SK-N-SH (cell line): ENCODE measurements at regions not wholly inside any gene's neighbourhood (a gene's known extent, or its start where the extent isn't known, plus 50 kb on each side); places are given as distances from the start of the nearest gene placed in this dataset.

ENCODE experiments used
- CTCF ChIA-PET: fragments of 300-600, 350-600 bp; formaldehyde crosslinking; extraction: SDS; loops from one replicate; lab custom pipeline; 2021; lab: Yijun Ruan, JAX
- POLR2A ChIA-PET: fragments of 350-600 bp; sonication (Branson Sonifier 250); formaldehyde crosslinking; extraction: SDS; loops from one replicate; lab custom pipeline; 2020; ENCODE audit warnings: antibody characterized with exemption, inconsistent platforms; lab: Yijun Ruan, JAX
- DNase-seq: peaks from one replicate; pipeline ENCODE4 v3.0.0; 2012
- H2AFZ ChIP-seq: fragments of 200-600 bp; sonication (generic); 2 replicates; pipeline ENCODE4 v1.8.1; 2016; ENCODE audit warnings: antibody characterized with exemption, mild to moderate bottlenecking, low read depth
- H3F3A ChIP-seq: fragments of 200-600 bp; sonication (generic); replicated peaks from 2 replicates; pipeline ENCODE3; 2016; ENCODE audit warnings: antibody characterized with exemption, mild to moderate bottlenecking; ENCODE audit not compliant: insufficient read depth
- H3K27ac ChIP-seq, 2 experiments: fragments of 200-500 bp in 1 of 2; fragments of 200-600 bp in 1 of 2; sonication (Bioruptor generic) in 1 of 2; sonication (generic), shearing (Covaris generic) in 1 of 2; 2 replicates each; pipeline versions ENCODE4 v1.5.1 to v1.6.1; 2014 to 2016; ENCODE audit warnings: low read depth in 2 of 2, inconsistent platforms in 1 of 2, low read length in 1 of 2, mild to moderate bottlenecking in 1 of 2, mixed read lengths in 1 of 2
- H3K27me3 ChIP-seq: fragments of 200-600 bp; sonication (generic), shearing (Covaris generic); 2 replicates; pipeline ENCODE4 v1.6.1; 2016; ENCODE audit warnings: mixed run types; ENCODE audit not compliant: insufficient read depth
- H3K36me3 ChIP-seq, 2 experiments: fragments of 200-500 bp in 1 of 2; fragments of 200-600 bp in 1 of 2; sonication (Bioruptor generic) in 1 of 2; sonication (generic) in 1 of 2; replicated peaks in 1 of 2; 2 replicates each; pipeline versions ENCODE3 to v1.5.1; 2014 to 2016; ENCODE audit warnings: low read length in 1 of 2, mild to moderate bottlenecking in 1 of 2; ENCODE audit not compliant: insufficient read depth in 2 of 2, control insufficient read depth in 1 of 2
- H3K4me1 ChIP-seq, 2 experiments: fragments of 200-500 bp in 1 of 2; fragments of 200-600 bp in 1 of 2; sonication (Bioruptor generic) in 1 of 2; sonication (generic), shearing (Covaris generic) in 1 of 2; 2 replicates each; pipeline versions ENCODE4 v1.5.1 to v1.6.1; 2014 to 2016; ENCODE audit warnings: low read depth in 1 of 2, low read length in 1 of 2, mixed run types in 1 of 2; ENCODE audit not compliant: insufficient read depth in 2 of 2, control insufficient read depth in 1 of 2
- H3K4me2 ChIP-seq: fragments of 200-600 bp; sonication (generic), shearing (Covaris generic); 2 replicates; pipeline ENCODE4 v1.6.1; 2017; ENCODE audit warnings: mixed run types
- H3K4me3 ChIP-seq, 2 experiments: fragments of 200-500 bp in 1 of 2; fragments of 200-600 bp in 1 of 2; sonication (Bioruptor generic) in 1 of 2; sonication (generic), shearing (Covaris generic) in 1 of 2; 2 replicates each; pipeline versions ENCODE4 v1.5.1 to v1.8.1; 2014 to 2016; ENCODE audit warnings: low read depth in 2 of 2, inconsistent platforms in 1 of 2, low read length in 1 of 2, mild to moderate bottlenecking in 1 of 2, mixed read lengths in 1 of 2, moderate library complexity in 1 of 2
- H3K79me2 ChIP-seq: fragments of 200-600 bp; sonication (generic); 2 replicates; pipeline ENCODE4 v1.8.1; 2017; ENCODE audit warnings: mild to moderate bottlenecking; ENCODE audit not compliant: insufficient read depth
- H3K9ac ChIP-seq: fragments of 200-600 bp; sonication (generic); 2 replicates; pipeline ENCODE4 v1.6.1; 2017; ENCODE audit warnings: mixed run types
- H3K9me2 ChIP-seq: fragments of 200-600 bp; sonication (generic); 2 replicates; pipeline ENCODE4 v1.6.1; 2017; ENCODE audit warnings: mixed run types
- H3K9me3 ChIP-seq: fragments of 200-600 bp; sonication (generic); 2 replicates; pipeline ENCODE4 v1.6.1; 2017; ENCODE audit warnings: mixed run types, mild to moderate bottlenecking, moderate library complexity
- H4K20me1 ChIP-seq: fragments of 200-600 bp; sonication (generic); 2 replicates; pipeline ENCODE4 v1.6.1; 2017; ENCODE audit warnings: mild to moderate bottlenecking, mixed run types; ENCODE audit not compliant: insufficient read depth
- CHD2 ChIP-seq: fragments of 150-350 bp; IDR thresholded peaks from 2 replicates; pipeline ENCODE4 v1.6.1; 2018; ENCODE audit warnings: low read length; ENCODE audit not compliant: partially characterized antibody
- EP300 ChIP-seq, 2 experiments: IDR thresholded peaks; 2 replicates each; pipeline versions ENCODE4 v1.4.0 to v1.6.1; 2012; ENCODE audit warnings: borderline replicate concordance in 1 of 2, low read depth in 1 of 2, low read length in 1 of 2
- EZH2phosphoT487 ChIP-seq: fragments of 200-600 bp; sonication (generic); IDR thresholded peaks from 2 replicates; pipeline ENCODE4 v1.6.1; 2017; ENCODE audit warnings: low read depth, mixed run types, mild to moderate bottlenecking, antibody characterized with exemption, moderate library complexity, borderline replicate concordance
- FOXM1 ChIP-seq: IDR thresholded peaks from 2 replicates; pipeline ENCODE4 v1.4.0; 2012; ENCODE audit warnings: low read depth, mild to moderate bottlenecking
- GABPA ChIP-seq: IDR thresholded peaks from 2 replicates; pipeline ENCODE4 v1.4.0; 2012; ENCODE audit warnings: low read depth, mild to moderate bottlenecking
- JUND ChIP-seq: IDR thresholded peaks from 2 replicates; pipeline ENCODE4 v1.4.0; 2012
- POLR2AphosphoS5 ChIP-seq: IDR thresholded peaks from 2 replicates; pipeline ENCODE4 v1.6.1; 2012; ENCODE audit warnings: low read depth, low read length
- RAD21 ChIP-seq: IDR thresholded peaks from 2 replicates; pipeline ENCODE4 v1.6.1; 2012; ENCODE audit warnings: mild to moderate bottlenecking, low read length
- RCOR1 ChIP-seq: fragments of 150-350 bp; IDR thresholded peaks from 2 replicates; pipeline ENCODE4 v1.6.1; 2017; ENCODE audit warnings: antibody characterized with exemption, low read length
- TAF1 ChIP-seq: IDR thresholded peaks from 2 replicates; pipeline ENCODE4 v1.6.1; 2012; ENCODE audit warnings: low read depth, mild to moderate bottlenecking, low read length, moderate library complexity, borderline replicate concordance
- TCF12 ChIP-seq: IDR thresholded peaks from 2 replicates; pipeline ENCODE4 v1.4.0; 2012
- TEAD4 ChIP-seq: IDR thresholded peaks from 2 replicates; pipeline ENCODE4 v1.4.0; 2012; ENCODE audit warnings: mild to moderate bottlenecking, borderline replicate concordance; ENCODE audit not compliant: insufficient read depth
- YY1 ChIP-seq: IDR thresholded peaks from 2 replicates; pipeline ENCODE4 v1.4.0; 2012; ENCODE audit warnings: low read depth, mild to moderate bottlenecking
- WGBS: methylation state at CpG from one replicate; pipeline ENCODE4 v1.1.6; 2017; ENCODE audit warnings: low lambda C conversion rate; 5-methylcytosine and 5-hydroxymethylcytosine counted together
- TF ChIP-seq, protein P1 (sequence below): fragments of 200-600 bp; sonication (generic); IDR thresholded peaks from 2 replicates; pipeline ENCODE4 v1.6.1; 2017; ENCODE audit warnings: antibody characterized with exemption, mild to moderate bottlenecking, moderate library complexity
- TF ChIP-seq, protein P2 (sequence below): IDR thresholded peaks from 2 replicates; pipeline ENCODE4; 2012
- TF ChIP-seq, protein P3 (sequence below): fragments of 150-350 bp; IDR thresholded peaks from 2 replicates; pipeline ENCODE4 v1.6.1; 2017; ENCODE audit warnings: antibody characterized with exemption, low read length, low read depth, borderline replicate concordance
- TF ChIP-seq, protein P4 (sequence below): IDR thresholded peaks from 2 replicates; pipeline ENCODE4 v1.6.1; 2012; ENCODE audit warnings: mild to moderate bottlenecking, low read depth, low read length, moderate library complexity
- TF ChIP-seq, protein P5 (sequence below): IDR thresholded peaks from 2 replicates; pipeline ENCODE4 v1.4.0; 2012; ENCODE audit warnings: low read depth, borderline replicate concordance

DNA sequence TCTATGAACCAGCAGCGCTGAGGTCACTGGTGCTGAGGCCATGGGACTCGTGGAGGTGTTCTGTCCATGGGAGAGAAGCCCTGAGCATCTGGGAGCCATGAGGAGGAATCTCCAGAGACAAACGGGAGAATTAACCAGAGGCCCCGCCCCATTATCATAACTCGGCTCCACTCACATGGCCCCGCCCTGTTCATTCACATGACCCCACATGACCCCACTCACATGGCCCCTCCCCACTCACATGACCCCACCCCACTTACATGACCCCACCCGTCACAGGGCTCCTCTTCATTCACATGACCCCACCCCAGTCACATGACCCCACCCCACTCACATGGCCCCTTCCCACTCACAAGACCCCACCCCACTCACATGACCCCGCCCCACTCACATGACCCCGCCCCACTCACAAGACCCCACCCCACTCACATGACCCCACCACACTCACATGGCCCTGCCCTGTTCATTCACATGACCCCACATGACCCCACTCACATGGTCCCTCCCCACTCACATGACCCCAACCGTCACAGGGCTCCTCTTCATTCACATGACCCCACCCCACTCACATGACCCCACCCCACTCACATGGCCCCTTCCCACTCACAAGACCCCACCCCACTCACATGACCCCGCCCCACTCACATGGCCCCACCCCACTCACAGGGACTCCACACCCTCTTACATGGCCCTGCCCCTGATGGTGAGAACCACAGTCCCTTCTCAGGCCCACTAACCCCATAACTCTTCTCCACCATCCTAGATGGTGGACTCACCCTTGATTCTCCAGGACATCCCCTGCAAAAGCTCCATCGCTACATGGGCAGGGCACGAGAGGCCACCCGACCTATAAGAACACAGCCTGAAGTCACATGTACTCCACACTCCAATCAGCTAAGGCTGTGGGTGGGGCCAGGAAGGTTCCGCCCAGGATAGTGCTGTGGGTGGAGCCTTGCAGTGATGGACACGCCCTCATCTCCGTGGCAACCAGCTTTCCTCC is 151.1 kb upstream of the SFSWAP start:
- Histone ChIP-seq H2AFZ (no peak overlapping the region), H3K4me1 (peaks cover 0 to 21% of the 10 kb centered on the region in 2 experiments; a peak in 1 of 4 replicates), H3K79me2 (no peaks in the 10 kb centered on the region), H3K9me3 (no peaks in the 10 kb centered on the region), H3K9ac (no peak overlapping the region), H3K4me2 (no peak overlapping the region), H3K4me3 (no peak overlapping the region), H3K27me3 (no peaks in the 10 kb centered on the region), H3K9me2 (no peaks in the 10 kb centered on the region), H3F3A (no peaks in the 10 kb centered on the region), H4K20me1 (no peaks in the 10 kb centered on the region), H3K36me3 (no peaks in the 10 kb centered on the region), H3K27ac (no peak overlapping the region)
- ChIA-PET POLR2A (no interaction called here), CTCF (no interaction called here)
- DNase-seq: no peak
- 57% methylated on average over 14 of the region's 17 CpGs for WGBS
- TF ChIP-seq YY1 (no peak), TAF1 (no peak), EP300 (IDR thresholded peaks at IDR 0.05; ENCODE audit: borderline replicate concordance in 1 of 2, low read depth in 1 of 2, low read length in 1 of 2) (no peak), TEAD4 (no peak), RCOR1 (no peak), FOXM1 (no peak), CHD2 (no peak), RAD21 (no peak), POLR2AphosphoS5 (no peak)
- TF ChIP-seq, protein P1, sequence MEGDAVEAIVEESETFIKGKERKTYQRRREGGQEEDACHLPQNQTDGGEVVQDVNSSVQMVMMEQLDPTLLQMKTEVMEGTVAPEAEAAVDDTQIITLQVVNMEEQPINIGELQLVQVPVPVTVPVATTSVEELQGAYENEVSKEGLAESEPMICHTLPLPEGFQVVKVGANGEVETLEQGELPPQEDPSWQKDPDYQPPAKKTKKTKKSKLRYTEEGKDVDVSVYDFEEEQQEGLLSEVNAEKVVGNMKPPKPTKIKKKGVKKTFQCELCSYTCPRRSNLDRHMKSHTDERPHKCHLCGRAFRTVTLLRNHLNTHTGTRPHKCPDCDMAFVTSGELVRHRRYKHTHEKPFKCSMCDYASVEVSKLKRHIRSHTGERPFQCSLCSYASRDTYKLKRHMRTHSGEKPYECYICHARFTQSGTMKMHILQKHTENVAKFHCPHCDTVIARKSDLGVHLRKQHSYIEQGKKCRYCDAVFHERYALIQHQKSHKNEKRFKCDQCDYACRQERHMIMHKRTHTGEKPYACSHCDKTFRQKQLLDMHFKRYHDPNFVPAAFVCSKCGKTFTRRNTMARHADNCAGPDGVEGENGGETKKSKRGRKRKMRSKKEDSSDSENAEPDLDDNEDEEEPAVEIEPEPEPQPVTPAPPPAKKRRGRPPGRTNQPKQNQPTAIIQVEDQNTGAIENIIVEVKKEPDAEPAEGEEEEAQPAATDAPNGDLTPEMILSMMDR: no peak
- TF ChIP-seq, protein P2, sequence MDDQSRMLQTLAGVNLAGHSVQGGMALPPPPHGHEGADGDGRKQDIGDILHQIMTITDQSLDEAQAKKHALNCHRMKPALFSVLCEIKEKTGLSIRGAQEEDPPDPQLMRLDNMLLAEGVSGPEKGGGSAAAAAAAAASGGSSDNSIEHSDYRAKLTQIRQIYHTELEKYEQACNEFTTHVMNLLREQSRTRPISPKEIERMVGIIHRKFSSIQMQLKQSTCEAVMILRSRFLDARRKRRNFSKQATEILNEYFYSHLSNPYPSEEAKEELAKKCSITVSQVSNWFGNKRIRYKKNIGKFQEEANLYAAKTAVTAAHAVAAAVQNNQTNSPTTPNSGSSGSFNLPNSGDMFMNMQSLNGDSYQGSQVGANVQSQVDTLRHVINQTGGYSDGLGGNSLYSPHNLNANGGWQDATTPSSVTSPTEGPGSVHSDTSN: no peak
- TF ChIP-seq, protein P3, sequence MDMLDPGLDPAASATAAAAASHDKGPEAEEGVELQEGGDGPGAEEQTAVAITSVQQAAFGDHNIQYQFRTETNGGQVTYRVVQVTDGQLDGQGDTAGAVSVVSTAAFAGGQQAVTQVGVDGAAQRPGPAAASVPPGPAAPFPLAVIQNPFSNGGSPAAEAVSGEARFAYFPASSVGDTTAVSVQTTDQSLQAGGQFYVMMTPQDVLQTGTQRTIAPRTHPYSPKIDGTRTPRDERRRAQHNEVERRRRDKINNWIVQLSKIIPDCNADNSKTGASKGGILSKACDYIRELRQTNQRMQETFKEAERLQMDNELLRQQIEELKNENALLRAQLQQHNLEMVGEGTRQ: no peak

DNA sequence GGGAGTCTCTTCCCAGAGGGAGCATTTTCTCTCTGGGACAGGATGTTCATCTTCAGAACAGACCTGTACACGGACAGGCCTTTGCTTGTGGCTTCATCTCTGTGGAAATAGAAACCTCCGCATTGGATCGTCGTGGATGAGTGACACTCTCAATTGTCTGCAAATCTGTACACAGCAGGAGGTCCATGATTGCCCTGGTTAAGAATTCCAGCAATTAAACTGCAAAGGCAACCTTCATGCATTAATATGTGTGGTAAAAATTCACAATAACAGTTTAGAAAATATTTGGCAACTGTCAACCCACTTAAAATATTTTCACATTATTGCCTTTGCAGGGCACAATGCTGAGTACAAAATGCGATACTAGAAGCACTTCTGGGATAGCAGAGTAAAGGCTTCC is 149.8 kb upstream of the SFSWAP start:
- Histone ChIP-seq H3K9me2 (no peaks in the 10 kb centered on the region), H3K4me1 (peaks cover 0 to 8% of the 10 kb centered on the region in 2 experiments; a peak in 1 of 4 replicates), H3K9ac (no peak overlapping the region), H2AFZ (no peak overlapping the region), H4K20me1 (no peaks in the 10 kb centered on the region), H3K27ac (no peak overlapping the region), H3F3A (no peaks in the 10 kb centered on the region), H3K4me2 (no peak overlapping the region), H3K27me3 (no peaks in the 10 kb centered on the region), H3K9me3 (no peaks in the 10 kb centered on the region), H3K36me3 (no peaks in the 10 kb centered on the region), H3K4me3 (no peak overlapping the region), H3K79me2 (no peaks in the 10 kb centered on the region)
- 69% methylated on average over 5 of the region's 5 CpGs for WGBS
- POLR2A ChIA-PET: no interaction called here
- CTCF ChIA-PET: interaction anchor here (0.7 kb wide), 1 partner anchor 193 kb away, joined by 3 read pairs; no protein-coding TSS in a partner anchor
- DNase-seq: no peak
- TF ChIP-seq YY1 (no peak), JUND (no peak), EZH2phosphoT487 (no peak), GABPA (no peak), TCF12 (no peak)
- TF ChIP-seq, protein P4, sequence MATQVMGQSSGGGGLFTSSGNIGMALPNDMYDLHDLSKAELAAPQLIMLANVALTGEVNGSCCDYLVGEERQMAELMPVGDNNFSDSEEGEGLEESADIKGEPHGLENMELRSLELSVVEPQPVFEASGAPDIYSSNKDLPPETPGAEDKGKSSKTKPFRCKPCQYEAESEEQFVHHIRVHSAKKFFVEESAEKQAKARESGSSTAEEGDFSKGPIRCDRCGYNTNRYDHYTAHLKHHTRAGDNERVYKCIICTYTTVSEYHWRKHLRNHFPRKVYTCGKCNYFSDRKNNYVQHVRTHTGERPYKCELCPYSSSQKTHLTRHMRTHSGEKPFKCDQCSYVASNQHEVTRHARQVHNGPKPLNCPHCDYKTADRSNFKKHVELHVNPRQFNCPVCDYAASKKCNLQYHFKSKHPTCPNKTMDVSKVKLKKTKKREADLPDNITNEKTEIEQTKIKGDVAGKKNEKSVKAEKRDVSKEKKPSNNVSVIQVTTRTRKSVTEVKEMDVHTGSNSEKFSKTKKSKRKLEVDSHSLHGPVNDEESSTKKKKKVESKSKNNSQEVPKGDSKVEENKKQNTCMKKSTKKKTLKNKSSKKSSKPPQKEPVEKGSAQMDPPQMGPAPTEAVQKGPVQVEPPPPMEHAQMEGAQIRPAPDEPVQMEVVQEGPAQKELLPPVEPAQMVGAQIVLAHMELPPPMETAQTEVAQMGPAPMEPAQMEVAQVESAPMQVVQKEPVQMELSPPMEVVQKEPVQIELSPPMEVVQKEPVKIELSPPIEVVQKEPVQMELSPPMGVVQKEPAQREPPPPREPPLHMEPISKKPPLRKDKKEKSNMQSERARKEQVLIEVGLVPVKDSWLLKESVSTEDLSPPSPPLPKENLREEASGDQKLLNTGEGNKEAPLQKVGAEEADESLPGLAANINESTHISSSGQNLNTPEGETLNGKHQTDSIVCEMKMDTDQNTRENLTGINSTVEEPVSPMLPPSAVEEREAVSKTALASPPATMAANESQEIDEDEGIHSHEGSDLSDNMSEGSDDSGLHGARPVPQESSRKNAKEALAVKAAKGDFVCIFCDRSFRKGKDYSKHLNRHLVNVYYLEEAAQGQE: no peak
- TF ChIP-seq, protein P5, sequence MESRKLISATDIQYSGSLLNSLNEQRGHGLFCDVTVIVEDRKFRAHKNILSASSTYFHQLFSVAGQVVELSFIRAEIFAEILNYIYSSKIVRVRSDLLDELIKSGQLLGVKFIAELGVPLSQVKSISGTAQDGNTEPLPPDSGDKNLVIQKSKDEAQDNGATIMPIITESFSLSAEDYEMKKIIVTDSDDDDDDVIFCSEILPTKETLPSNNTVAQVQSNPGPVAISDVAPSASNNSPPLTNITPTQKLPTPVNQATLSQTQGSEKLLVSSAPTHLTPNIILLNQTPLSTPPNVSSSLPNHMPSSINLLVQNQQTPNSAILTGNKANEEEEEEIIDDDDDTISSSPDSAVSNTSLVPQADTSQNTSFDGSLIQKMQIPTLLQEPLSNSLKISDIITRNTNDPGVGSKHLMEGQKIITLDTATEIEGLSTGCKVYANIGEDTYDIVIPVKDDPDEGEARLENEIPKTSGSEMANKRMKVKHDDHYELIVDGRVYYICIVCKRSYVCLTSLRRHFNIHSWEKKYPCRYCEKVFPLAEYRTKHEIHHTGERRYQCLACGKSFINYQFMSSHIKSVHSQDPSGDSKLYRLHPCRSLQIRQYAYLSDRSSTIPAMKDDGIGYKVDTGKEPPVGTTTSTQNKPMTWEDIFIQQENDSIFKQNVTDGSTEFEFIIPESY: no peak
